Caco-2 (cell line): ENCODE measurements at regions not wholly inside any gene's neighbourhood (a gene's known extent, or its start where the extent isn't known, plus 50 kb on each side); places are given as distances from the start of the nearest gene placed in this dataset.

Source experiments
- BruUV-seq: library from RNA; stranded (reverse); fragments of 400-500 nt; replicated peaks from 2 replicates; lab custom pipeline; 2021; lab: Mats Ljungman, UMichigan
- CTCF ChIA-PET: fragments of 300-600 bp; sonication (Branson Sonifier 250); formaldehyde crosslinking; loops from one replicate; lab custom pipeline; 2022; ENCODE audit warnings: antibody characterized with exemption; lab: Charles Lee
- POLR2A ChIA-PET: fragments of 300-600 bp; sonication (Branson Sonifier 250); formaldehyde crosslinking; loops from one replicate; lab custom pipeline; 2022; ENCODE audit warnings: antibody characterized with exemption; lab: Charles Lee
- DNase-seq, 2 experiments: peaks; one replicate each; pipeline versions ENCODE4 v3.0.0 to v3.0.0-alpha.2; 2020 to 2022
- H3K27me3 ChIP-seq: replicated peaks from 2 replicates; pipeline ENCODE4 v1.6.0; 2011; ENCODE audit warnings: low read length; ENCODE audit not compliant: control insufficient read depth, insufficient read depth
- H3K36me3 ChIP-seq: 2 replicates; pipeline ENCODE4 v1.5.1; 2011; ENCODE audit warnings: low read length; ENCODE audit not compliant: control insufficient read depth, insufficient read depth
- H3K4me1 ChIP-seq: fragments of 250-450 bp; sonication (Bioruptor Pico); 2 replicates; pipeline ENCODE4 v1.5.1; 2020; ENCODE audit warnings: mild to moderate bottlenecking
- H3K4me3 ChIP-seq: 2 replicates; pipeline ENCODE4 v1.5.1; 2011; ENCODE audit warnings: low read depth, mild to moderate bottlenecking, control low read depth, low read length
- H3K9me3 ChIP-seq: fragments of 250-450 bp; sonication (Bioruptor Pico); 2 replicates; pipeline ENCODE4 v1.5.1; 2020; ENCODE audit warnings: mild to moderate bottlenecking, moderate library complexity
- H3K27ac Mint-ChIP-seq: one replicate; pipeline ENCODE4 v1.8.0; 2022; ENCODE audit warnings: mixed read lengths; ENCODE audit not compliant: unreplicated experiment
- H3K27me3 Mint-ChIP-seq: one replicate; pipeline ENCODE4 v1.8.0; 2022; ENCODE audit warnings: mixed read lengths; ENCODE audit not compliant: insufficient read depth, unreplicated experiment
- H3K36me3 Mint-ChIP-seq: one replicate; pipeline ENCODE4 v1.8.0; 2022; ENCODE audit warnings: mild to moderate bottlenecking, mixed read lengths; ENCODE audit not compliant: insufficient read depth, unreplicated experiment
- H3K4me1 Mint-ChIP-seq: one replicate; pipeline ENCODE4 v1.8.0; 2022; ENCODE audit warnings: low read depth, mixed read lengths; ENCODE audit not compliant: unreplicated experiment
- H3K4me3 Mint-ChIP-seq: one replicate; pipeline ENCODE4 v1.8.0; 2022; ENCODE audit warnings: mild to moderate bottlenecking, moderate library complexity, mixed read lengths; ENCODE audit not compliant: unreplicated experiment
- H3K9me3 Mint-ChIP-seq: one replicate; pipeline ENCODE4 v1.8.0; 2022; ENCODE audit warnings: mixed read lengths; ENCODE audit not compliant: unreplicated experiment
- CTCF ChIP-seq, 2 experiments: fragments of 200-600 bp in 1 of 2; IDR thresholded peaks; 1 replicate in 1 of 2; 2 replicates in 1 of 2; pipeline versions ENCODE4 v1.5.1 to v1.8.0; 2011 to 2022; ENCODE audit warnings: antibody characterized with exemption in 1 of 2, control low read depth in 1 of 2, inconsistent platforms in 1 of 2, low read depth in 1 of 2, low read length in 1 of 2, mild to moderate bottlenecking in 1 of 2, moderate library complexity in 1 of 2; ENCODE audit not compliant: insufficient read depth in 1 of 2, severe bottlenecking in 1 of 2, unreplicated experiment in 1 of 2
- intact Hi-C: fragments of 100-400 bp; cut with micrococcal nuclease; formaldehyde crosslinking; loops from one replicate; pipeline ENCODE4 v1.10.0; 2022; ENCODE audit not compliant: unreplicated experiment

- Histone ChIP-seq H3K9me3 (no peaks in the 10 kb centered on the region), H3K27me3 (no peaks in the 10 kb centered on the region), H3K36me3 (no peaks in the 10 kb centered on the region), H3K4me3 (no peak overlapping the region), H3K4me1 (no peaks in the 10 kb centered on the region)
- TF ChIP-seq CTCF (IDR thresholded peaks at IDR 0.05; ENCODE audit: insufficient read depth in 1 of 2, low read depth in 1 of 2, low read length in 1 of 2, severe bottlenecking in 1 of 2, unreplicated experiment in 1 of 2): no peak
- BruUV-seq: no TSS peak
- no peak overlapping the region for H3K4me3 Mint-ChIP-seq
- no peaks in the 10 kb centered on the region for H3K36me3 Mint-ChIP-seq
- H3K4me1 Mint-ChIP-seq: no peaks in the 10 kb centered on the region
- intact Hi-C loops: no loop called here
- ChIA-PET POLR2A (no interaction called here), CTCF (no interaction called here)
- no peaks in the 10 kb centered on the region for H3K9me3 Mint-ChIP-seq
- DNase-seq: no peak
- no peaks in the 10 kb centered on the region for H3K27me3 Mint-ChIP-seq
- no peak overlapping the region for H3K27ac Mint-ChIP-seq
Measured at GRCh38 chr9:11335011-11335410, 722.2 kb upstream of the PTPRD start.

- Histone ChIP-seq H3K4me1 (no peaks in the 10 kb centered on the region), H3K36me3 (no peaks in the 10 kb centered on the region), H3K27me3 (no peaks in the 10 kb centered on the region), H3K4me3 (no peak overlapping the region), H3K9me3 (no peaks in the 10 kb centered on the region)
- Mint-ChIP-seq H3K27ac (no peak overlapping the region), H3K27me3 (no peaks in the 10 kb centered on the region), H3K9me3 (no peaks in the 10 kb centered on the region), H3K4me3 (no peak overlapping the region), H3K36me3 (no peaks in the 10 kb centered on the region), H3K4me1 (no peaks in the 10 kb centered on the region)
- DNase-seq: no peak
- intact Hi-C loops: no loop called here
- ChIA-PET CTCF (no interaction called here), POLR2A (no interaction called here)
- no TSS peak for BruUV-seq
- TF ChIP-seq CTCF (IDR thresholded peaks at IDR 0.05; ENCODE audit: insufficient read depth in 1 of 2, low read depth in 1 of 2, low read length in 1 of 2, severe bottlenecking in 1 of 2, unreplicated experiment in 1 of 2): no peak
Measured at GRCh38 chr9:11338130-11338529, 725.3 kb upstream of the PTPRD start.

- H3K36me3 ChIP-seq: no peaks in the 10 kb centered on the region
- no TSS peak for BruUV-seq
- Mint-ChIP-seq H3K27me3 (no peaks in the 10 kb centered on the region), H3K27ac (no peak overlapping the region), H3K9me3 (no peaks in the 10 kb centered on the region), H3K4me1 (no peaks in the 10 kb centered on the region), H3K4me3 (no peak overlapping the region), H3K36me3 (no peaks in the 10 kb centered on the region)
- ChIA-PET POLR2A (no interaction called here), CTCF (no interaction called here)
- no peaks in the 10 kb centered on the region for H3K9me3 ChIP-seq
- H3K4me1 ChIP-seq: no peaks in the 10 kb centered on the region
- H3K27me3 ChIP-seq: no peaks in the 10 kb centered on the region
- TF ChIP-seq CTCF (IDR thresholded peaks at IDR 0.05; ENCODE audit: insufficient read depth in 1 of 2, low read depth in 1 of 2, low read length in 1 of 2, severe bottlenecking in 1 of 2, unreplicated experiment in 1 of 2): no peak
- DNase-seq: no peak
- intact Hi-C loops: no loop called here
- H3K4me3 ChIP-seq: no peak overlapping the region
Measured at GRCh38 chr9:11340654-11341053, 727.9 kb upstream of the PTPRD start.
